Stimulated activated effector memory CD8-positive, alpha-beta T cell treated with anti-CD3 and anti-CD28 coated beads, Interleukin-12 subunit alpha, Interleukin-12 subunit beta, amount 100 ng/mL, for 72 hours (primary cell): ENCODE measurements at regions not wholly inside any gene's neighbourhood (a gene's known extent, or its start where the extent isn't known, plus 50 kb on each side); places are given as distances from the start of the nearest gene placed in this dataset.
"Not testable (repeated sequence)": the region's sequence is repeated elsewhere in the genome, so short reads cannot be mapped to it uniquely, and the experiment has no call there.

Experiments used
- ATAC-seq: fragments of 150-1000 bp; cut with Tn5 transposase; 2 replicates; pipeline ENCODE4 v1.10.0; 2021
- DNase-seq, 2 donors: peaks; one replicate each; pipeline ENCODE4 v3.0.0; 2021 to 2022; ENCODE audit warnings: low spot score in 2 of 2
- H3K27ac Mint-ChIP-seq: one replicate; pipeline ENCODE4 v1.8.0; 2022; ENCODE audit warnings: mild to moderate bottlenecking, mixed read lengths
- H3K36me3 Mint-ChIP-seq: one replicate; pipeline ENCODE4 v1.8.0; 2022; ENCODE audit warnings: mild to moderate bottlenecking, mixed read lengths
- H3K4me1 Mint-ChIP-seq: one replicate; pipeline ENCODE4 v1.8.0; 2022; ENCODE audit warnings: mixed read lengths
- H3K4me3 Mint-ChIP-seq: one replicate; pipeline ENCODE4 v1.8.0; 2022; ENCODE audit warnings: mild to moderate bottlenecking, mixed read lengths
- H3K9me3 Mint-ChIP-seq: one replicate; pipeline ENCODE4 v1.8.0; 2022; ENCODE audit warnings: mixed read lengths

GRCh38 chr13:80548915-80549314 lies 208.0 kb upstream of the SPRY2 start:
- Mint-ChIP-seq H3K9me3 (peaks cover 5% of the 10 kb centered on the region), H3K4me1 (peaks cover 6% of the 10 kb centered on the region), H3K4me3 (no peak overlapping the region), H3K36me3 (no peaks in the 10 kb centered on the region), H3K27ac (no peak overlapping the region)
- DNase-seq = no peak
- no peak for ATAC-seq

- ATAC-seq = no peak
- peaks cover 6% of the 10 kb centered on the region for H3K4me1 Mint-ChIP-seq
- no peak for DNase-seq
- no peak overlapping the region for H3K27ac Mint-ChIP-seq
- H3K36me3 Mint-ChIP-seq = no peaks in the 10 kb centered on the region
- H3K9me3 Mint-ChIP-seq = peaks cover 5% of the 10 kb centered on the region
- H3K4me3 Mint-ChIP-seq = no peak overlapping the region
These were observed 207.2 kb upstream of the SPRY2 start for GRCh38 chr13:80547885-80548825.

- no peaks in the 10 kb centered on the region for H3K36me3 Mint-ChIP-seq
- no peak overlapping the region for H3K27ac Mint-ChIP-seq
- peaks cover 8% of the 10 kb centered on the region for H3K9me3 Mint-ChIP-seq
- ATAC-seq = no peak
- no peak for DNase-seq
- H3K4me1 Mint-ChIP-seq = peaks cover 4% of the 10 kb centered on the region
- H3K4me3 Mint-ChIP-seq = no peak overlapping the region
These were observed 206.4 kb upstream of the SPRY2 start for GRCh38 chr13:80547341-80547740.

- no peak for ATAC-seq
- Mint-ChIP-seq H3K4me1 (no peaks in the 10 kb centered on the region), H3K27ac (no peak overlapping the region), H3K36me3 (no peaks in the 10 kb centered on the region), H3K9me3 (peaks cover 12% of the 10 kb centered on the region), H3K4me3 (no peak overlapping the region)
- DNase-seq = no peak
These were observed 192.2 kb upstream of the SPRY2 start for GRCh38 chr13:80533175-80533574.

- peaks cover 12% of the 10 kb centered on the region for H3K9me3 Mint-ChIP-seq
- no peaks in the 10 kb centered on the region for H3K36me3 Mint-ChIP-seq
- no peak overlapping the region for H3K27ac Mint-ChIP-seq
- H3K4me3 Mint-ChIP-seq = no peak overlapping the region
- ATAC-seq = no peak
- no peak for DNase-seq
- H3K4me1 Mint-ChIP-seq = no peaks in the 10 kb centered on the region
These were observed 190.0 kb upstream of the SPRY2 start for GRCh38 chr13:80530902-80531301.

- peaks cover 12% of the 10 kb centered on the region for H3K9me3 Mint-ChIP-seq
These were observed 189.3 kb upstream of the SPRY2 start for GRCh38 chr13:80530191-80530590.

GRCh38 chr13:80529734-80530133 lies 188.8 kb upstream of the SPRY2 start:
- Mint-ChIP-seq H3K9me3 (peaks cover 12% of the 10 kb centered on the region), H3K27ac (no peak overlapping the region), H3K4me1 (no peaks in the 10 kb centered on the region), H3K4me3 (no peak overlapping the region), H3K36me3 (no peaks in the 10 kb centered on the region)
- no peak for ATAC-seq
- DNase-seq = no peak

More at GRCh38 chr13:80530191-80530590, 189.3 kb upstream of the SPRY2 start:
- Mint-ChIP-seq H3K4me1 (no peaks in the 10 kb centered on the region), H3K27ac (no peak overlapping the region), H3K36me3 (no peaks in the 10 kb centered on the region), H3K4me3 (no peak overlapping the region)
- ATAC-seq (no peak), DNase-seq (no peak)

GRCh38 chr13:80528733-80529132 lies 187.8 kb upstream of the SPRY2 start:
- ATAC-seq = no peak
- Mint-ChIP-seq H3K4me1 (no peaks in the 10 kb centered on the region), H3K4me3 (no peak overlapping the region), H3K27ac (no peak overlapping the region), H3K36me3 (no peaks in the 10 kb centered on the region), H3K9me3 (peaks cover 17% of the 10 kb centered on the region)
- DNase-seq = no peak

GRCh38 chr13:80527400-80527799 lies 186.5 kb upstream of the SPRY2 start:
- no peaks in the 10 kb centered on the region for H3K36me3 Mint-ChIP-seq
- DNase-seq = no peak
- no peak overlapping the region for H3K27ac Mint-ChIP-seq
- peaks cover 17% of the 10 kb centered on the region for H3K9me3 Mint-ChIP-seq
- H3K4me3 Mint-ChIP-seq = no peak overlapping the region
- no peak for ATAC-seq
- no peaks in the 10 kb centered on the region for H3K4me1 Mint-ChIP-seq

- Mint-ChIP-seq H3K27ac (no peak overlapping the region), H3K4me3 (no peak overlapping the region), H3K9me3 (peaks cover 5% of the 10 kb centered on the region), H3K36me3 (no peaks in the 10 kb centered on the region), H3K4me1 (no peaks in the 10 kb centered on the region)
- DNase-seq (no peak), ATAC-seq (no peak)
These were observed 183.7 kb upstream of the SPRY2 start for GRCh38 chr13:80524447-80525215.

- Mint-ChIP-seq H3K36me3 (no peaks in the 10 kb centered on the region), H3K4me3 (no peak overlapping the region), H3K27ac (no peak overlapping the region), H3K9me3 (peaks cover 7% of the 10 kb centered on the region), H3K4me1 (no peaks in the 10 kb centered on the region)
- ATAC-seq = no peak
- DNase-seq = no peak
These were observed 182.2 kb upstream of the SPRY2 start for GRCh38 chr13:80523134-80523533.

- H3K9me3 Mint-ChIP-seq, H3K36me3 Mint-ChIP-seq, H3K27ac Mint-ChIP-seq, ATAC-seq, H3K4me1 Mint-ChIP-seq, H3K4me3 Mint-ChIP-seq, DNase-seq: not testable (repeated sequence)
These were observed 181.5 kb upstream of the SPRY2 start for GRCh38 chr13:80522463-80522862.

GRCh38 chr13:80516818-80517348 lies 176.0 kb upstream of the SPRY2 start:
- H3K4me1 Mint-ChIP-seq = no peaks in the 10 kb centered on the region
- ATAC-seq = no peak
- peaks cover 8% of the 10 kb centered on the region for H3K9me3 Mint-ChIP-seq

GRCh38 chr13:80515296-80515695 lies 174.4 kb upstream of the SPRY2 start:
- no peak for DNase-seq
- H3K27ac Mint-ChIP-seq = no peak overlapping the region
- no peaks in the 10 kb centered on the region for H3K4me1 Mint-ChIP-seq
- ATAC-seq = no peak
- H3K9me3 Mint-ChIP-seq = peaks cover 8% of the 10 kb centered on the region
- no peak overlapping the region for H3K4me3 Mint-ChIP-seq
- H3K36me3 Mint-ChIP-seq = no peaks in the 10 kb centered on the region

More at GRCh38 chr13:80516818-80517348, 176.0 kb upstream of the SPRY2 start:
- Mint-ChIP-seq H3K27ac (no peak overlapping the region), H3K4me3 (no peak overlapping the region), H3K36me3 (no peaks in the 10 kb centered on the region)
- no peak for DNase-seq

- ATAC-seq (no peak), DNase-seq (no peak)
- Mint-ChIP-seq H3K4me3 (no peak overlapping the region), H3K36me3 (no peaks in the 10 kb centered on the region), H3K9me3 (peaks cover 9% of the 10 kb centered on the region), H3K27ac (no peak overlapping the region), H3K4me1 (no peaks in the 10 kb centered on the region)
These were observed 172.3 kb upstream of the SPRY2 start for GRCh38 chr13:80513196-80513595.
